HG03064 (cell line): ENCODE measurements at regions not wholly inside any gene's neighbourhood (a gene's known extent, or its start where the extent isn't known, plus 50 kb on each side); places are given as distances from the start of the nearest gene placed in this dataset.
"Not testable (repeated sequence)": the region's sequence is repeated elsewhere in the genome, so short reads cannot be mapped to it uniquely, and the experiment has no call there.

ENCODE experiments used
- ATAC-seq: cut with Tn5 transposase; IDR thresholded peaks from one replicate; pipeline ENCODE4 v1.9.1; 2021; ENCODE audit warnings: low read depth; ENCODE audit not compliant: unreplicated experiment

GRCh38 chr5:104081232-104081631 is 518.6 kb upstream of the NUDT12 start:
- no peak for ATAC-seq

GRCh38 chr5:104080646-104081175 is 518.1 kb upstream of the NUDT12 start:
- ATAC-seq = no peak

- not testable (repeated sequence) for ATAC-seq
These were observed 517.5 kb upstream of the NUDT12 start for GRCh38 chr5:104079861-104080645.

- no peak for ATAC-seq
These were observed 509.3 kb upstream of the NUDT12 start for GRCh38 chr5:104071887-104072286.

- ATAC-seq = no peak
These were observed 500.2 kb upstream of the NUDT12 start for GRCh38 chr5:104062621-104063377.

- ATAC-seq = no peak
These were observed 499.1 kb upstream of the NUDT12 start for GRCh38 chr5:104061707-104062106.

- ATAC-seq = no peak
These were observed 490.7 kb upstream of the NUDT12 start for GRCh38 chr5:104053353-104053649.

- no peak for ATAC-seq
These were observed 490.2 kb upstream of the NUDT12 start for GRCh38 chr5:104052558-104053352.

- no peak for ATAC-seq
These were observed 487.8 kb upstream of the NUDT12 start for GRCh38 chr5:104050436-104050835.

GRCh38 chr5:104049752-104050151 is 487.2 kb upstream of the NUDT12 start:
- ATAC-seq = no peak

GRCh38 chr5:104048231-104048630 is 485.6 kb upstream of the NUDT12 start:
- ATAC-seq = no peak

GRCh38 chr5:104045987-104046386 is 483.4 kb upstream of the NUDT12 start:
- no peak for ATAC-seq

GRCh38 chr5:104039871-104040270 is 477.3 kb upstream of the NUDT12 start:
- ATAC-seq = not testable (repeated sequence)

GRCh38 chr5:104037136-104037535 is 474.5 kb upstream of the NUDT12 start:
- not testable (repeated sequence) for ATAC-seq

GRCh38 chr5:104033186-104033585 is 470.6 kb upstream of the NUDT12 start:
- not testable (repeated sequence) for ATAC-seq

- ATAC-seq = no peak
These were observed 461.9 kb upstream of the NUDT12 start for GRCh38 chr5:104024538-104024937.

- no peak for ATAC-seq
These were observed 461.1 kb upstream of the NUDT12 start for GRCh38 chr5:104023739-104024138.

- no peak for ATAC-seq
These were observed 457.4 kb upstream of the NUDT12 start for GRCh38 chr5:104019956-104020355.

- ATAC-seq = no peak
These were observed 455.7 kb upstream of the NUDT12 start for GRCh38 chr5:104018299-104018698.

- ATAC-seq = no peak
These were observed 454.1 kb upstream of the NUDT12 start for GRCh38 chr5:104016646-104017045.

- no peak for ATAC-seq
These were observed 453.2 kb upstream of the NUDT12 start for GRCh38 chr5:104015765-104016164.
